Kidney capillary endothelial cell (primary cell): ENCODE measurements at regions not wholly inside any gene's neighbourhood (a gene's known extent, or its start where the extent isn't known, plus 50 kb on each side); places are given as distances from the start of the nearest gene placed in this dataset.

Experiments
- DNase-seq: peaks from one replicate; pipeline ENCODE4 v3.0.0-alpha.2; 2018; ENCODE audit warnings: low spot score

GRCh38 chr1:80272495-80272894 is 1266.0 kb upstream of the ADGRL4 start:
- no peak for DNase-seq

GRCh38 chr1:80258659-80259058 is 1252.1 kb upstream of the ADGRL4 start:
- no peak for DNase-seq

GRCh38 chr1:80251591-80251990 is 1245.1 kb upstream of the ADGRL4 start:
- no peak for DNase-seq

GRCh38 chr1:80251171-80251570 is 1244.6 kb upstream of the ADGRL4 start:
- DNase-seq = no peak

- DNase-seq = no peak
Measured at GRCh38 chr1:80250573-80251168, 1244.1 kb upstream of the ADGRL4 start.

- DNase-seq = no peak
Measured at GRCh38 chr1:80249699-80250098, 1243.2 kb upstream of the ADGRL4 start.

GRCh38 chr1:80248886-80249285 is 1242.4 kb upstream of the ADGRL4 start:
- no peak for DNase-seq

GRCh38 chr1:80245813-80246212 is 1239.3 kb upstream of the ADGRL4 start:
- no peak for DNase-seq

- DNase-seq = no peak
Measured at GRCh38 chr1:80244372-80244771, 1237.8 kb upstream of the ADGRL4 start.

- DNase-seq = no peak
Measured at GRCh38 chr1:80241566-80241965, 1235.0 kb upstream of the ADGRL4 start.

- no peak for DNase-seq
Measured at GRCh38 chr1:80225510-80225909, 1219.0 kb upstream of the ADGRL4 start.

- no peak for DNase-seq
Measured at GRCh38 chr1:80221319-80221718, 1214.8 kb upstream of the ADGRL4 start.

GRCh38 chr1:80218112-80218511 is 1211.6 kb upstream of the ADGRL4 start:
- peak; percentile 52 for DNase-seq

- peak; percentile 52 for DNase-seq
Measured at GRCh38 chr1:80217377-80217986, 1211.0 kb upstream of the ADGRL4 start.

- DNase-seq = no peak
Measured at GRCh38 chr1:80214888-80215540, 1208.5 kb upstream of the ADGRL4 start.

GRCh38 chr1:80212948-80213347 is 1206.4 kb upstream of the ADGRL4 start:
- no peak for DNase-seq

- DNase-seq = no peak
Measured at GRCh38 chr1:80211691-80212380, 1205.3 kb upstream of the ADGRL4 start.

GRCh38 chr1:80202118-80202517 is 1195.6 kb upstream of the ADGRL4 start:
- DNase-seq = no peak

GRCh38 chr1:80194221-80194620 is 1187.7 kb upstream of the ADGRL4 start:
- DNase-seq = no peak

GRCh38 chr1:80181418-80181817 is 1174.9 kb upstream of the ADGRL4 start:
- DNase-seq = no peak

GRCh38 chr1:80171631-80172030 is 1165.1 kb upstream of the ADGRL4 start:
- DNase-seq = no peak

GRCh38 chr1:80170811-80171485 is 1164.4 kb upstream of the ADGRL4 start:
- no peak for DNase-seq
